ENCODE measurements at regions not wholly inside any gene's neighbourhood (a gene's known extent, or its start where the extent isn't known, plus 50 kb on each side); places are given as distances from the start of the nearest gene placed in this dataset.

DNA sequence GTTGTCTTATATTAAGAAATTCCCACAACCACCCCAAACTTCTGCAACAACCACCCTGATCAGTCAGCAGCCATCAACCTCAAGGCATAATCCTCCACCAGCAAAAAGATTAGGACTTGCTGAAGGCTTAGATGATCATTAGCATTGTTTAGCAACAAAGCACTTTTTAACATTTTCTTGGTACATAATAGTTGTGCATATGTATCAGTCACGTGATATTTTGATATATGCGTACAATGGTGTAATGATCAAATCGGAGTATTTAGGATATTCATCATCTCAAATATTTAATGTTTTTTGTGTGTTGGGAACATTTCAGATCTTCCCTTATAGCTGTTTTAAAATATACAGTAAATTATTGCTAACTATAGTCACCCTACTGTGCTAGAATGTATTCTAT lies 73.5 kb upstream of the API5 start:
- 12% methylated on average over 3 of the region's 3 CpGs for WGBS (ENCODE audit: low lambda C conversion rate)
- Histone ChIP-seq H3K4me2 (ENCODE audit: low read depth, low read length) (no peak overlapping the region), H3K4me1 (ENCODE audit: insufficient read depth, low read length) (no peaks in the 10 kb centered on the region), H2AFZ (ENCODE audit: low read length) (no peak overlapping the region), H3K79me2 (ENCODE audit: insufficient read depth, low read length) (no peaks in the 10 kb centered on the region), H4K20me1 (ENCODE audit: insufficient read depth, low read length) (no peaks in the 10 kb centered on the region), H3K27me3 (ENCODE audit: control insufficient read depth in 1 of 2, insufficient read depth in 2 of 2, low read length in 2 of 2) (no peaks in the 10 kb centered on the region), H3K36me3 (replicated peaks in 1 of 2; ENCODE audit: control insufficient read depth in 1 of 2, insufficient read depth in 2 of 2, low read length in 2 of 2) (no peaks in the 10 kb centered on the region), H3K27ac (ENCODE audit: extremely low read length, insufficient read depth, low read length) (no peak overlapping the region), H3K9me3 (ENCODE audit: low read length) (no peaks in the 10 kb centered on the region), H3K9ac (ENCODE audit: insufficient read depth, low read depth, low read length) (no peak overlapping the region), H3K4me3 (replicated peaks in 1 of 3; ENCODE audit: insufficient read depth in 1 of 3, low read depth in 2 of 3, low read length in 3 of 3) (no peak overlapping the region)
- ATAC-seq (no peak), DNase-seq (ENCODE audit: low spot score) (no peak), FAIRE-seq (no peak)
- no TSS peak for BruUV-seq (replicated peaks)
- in situ Hi-C loops (cut with HindIII; ENCODE audit: extremely low pct_ligation_motif_present, low pct_unique_long_range_greater_than_20kb), result no loop called here
- TF ChIP-seq ZNF780A (CRISPR knock-in tag; IDR thresholded peaks at IDR 0.05) (no peak), RAD51 (IDR thresholded peaks at IDR 0.05; ENCODE audit: borderline replicate concordance) (peak; percentile 76; the same call in 1 of the 2 replicates)
- ChIA-PET CTCF (ENCODE audit: low intra/inter-chr PET ratio, low total read pairs) (no interaction called here), POLR2A (no interaction called here)
- intact Hi-C loops (cut with micrococcal nuclease; ENCODE audit: unreplicated experiment), result no loop called here

DNA sequence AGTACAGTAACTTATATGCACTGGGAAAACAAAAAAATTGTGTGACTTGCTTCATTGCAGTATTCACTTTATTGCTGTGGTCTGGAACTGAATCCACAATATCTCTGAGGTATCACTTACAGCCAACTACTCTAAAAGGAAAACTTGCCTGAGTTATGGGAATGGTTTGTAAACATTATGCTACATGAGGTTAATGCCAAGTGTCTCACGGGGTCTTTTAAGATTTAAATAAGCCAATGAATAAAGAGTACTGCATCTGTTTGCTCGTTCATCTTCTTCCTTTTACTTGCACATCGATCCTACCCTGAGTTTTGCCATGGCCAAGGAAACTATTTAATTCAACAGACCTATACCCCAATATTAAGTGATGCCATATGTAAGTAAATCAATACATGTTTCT lies 72.0 kb upstream of the API5 start:
- 0% methylated on average over 3 of the region's 3 CpGs for WGBS (ENCODE audit: low lambda C conversion rate)
- DNase-seq (ENCODE audit: low spot score) (no peak), FAIRE-seq (no peak), ATAC-seq (no peak)
- TF ChIP-seq ZNF20 (CRISPR knock-in tag; IDR thresholded peaks at IDR 0.05), result no peak
- TF ChIP-seq, protein P1, sequence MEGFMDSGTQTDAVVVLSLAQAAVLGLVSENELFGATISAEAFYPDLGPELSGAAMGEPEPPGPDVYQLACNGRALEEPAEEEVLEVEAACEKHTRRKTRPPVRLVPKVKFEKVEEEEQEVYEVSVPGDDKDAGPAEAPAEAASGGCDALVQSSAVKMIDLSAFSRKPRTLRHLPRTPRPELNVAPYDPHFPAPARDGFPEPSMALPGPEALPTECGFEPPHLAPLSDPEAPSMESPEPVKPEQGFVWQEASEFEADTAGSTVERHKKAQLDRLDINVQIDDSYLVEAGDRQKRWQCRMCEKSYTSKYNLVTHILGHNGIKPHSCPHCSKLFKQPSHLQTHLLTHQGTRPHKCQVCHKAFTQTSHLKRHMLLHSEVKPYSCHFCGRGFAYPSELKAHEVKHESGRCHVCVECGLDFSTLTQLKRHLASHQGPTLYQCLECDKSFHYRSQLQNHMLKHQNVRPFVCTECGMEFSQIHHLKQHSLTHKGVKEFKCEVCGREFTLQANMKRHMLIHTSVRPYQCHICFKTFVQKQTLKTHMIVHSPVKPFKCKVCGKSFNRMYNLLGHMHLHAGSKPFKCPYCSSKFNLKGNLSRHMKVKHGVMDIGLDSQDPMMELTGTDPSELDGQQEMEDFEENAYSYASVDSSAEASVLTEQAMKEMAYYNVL (CRISPR knock-in tag; IDR thresholded peaks at IDR 0.05; ENCODE audit: borderline replicate concordance), result no peak
- TF ChIP-seq ZBTB7A (CRISPR knock-in tag; IDR thresholded peaks at IDR 0.05), result no peak
- no peak for TF ChIP-seq ZFP36L1 (CRISPR knock-in tag; IDR thresholded peaks at IDR 0.05)
- TF ChIP-seq, protein P2, sequence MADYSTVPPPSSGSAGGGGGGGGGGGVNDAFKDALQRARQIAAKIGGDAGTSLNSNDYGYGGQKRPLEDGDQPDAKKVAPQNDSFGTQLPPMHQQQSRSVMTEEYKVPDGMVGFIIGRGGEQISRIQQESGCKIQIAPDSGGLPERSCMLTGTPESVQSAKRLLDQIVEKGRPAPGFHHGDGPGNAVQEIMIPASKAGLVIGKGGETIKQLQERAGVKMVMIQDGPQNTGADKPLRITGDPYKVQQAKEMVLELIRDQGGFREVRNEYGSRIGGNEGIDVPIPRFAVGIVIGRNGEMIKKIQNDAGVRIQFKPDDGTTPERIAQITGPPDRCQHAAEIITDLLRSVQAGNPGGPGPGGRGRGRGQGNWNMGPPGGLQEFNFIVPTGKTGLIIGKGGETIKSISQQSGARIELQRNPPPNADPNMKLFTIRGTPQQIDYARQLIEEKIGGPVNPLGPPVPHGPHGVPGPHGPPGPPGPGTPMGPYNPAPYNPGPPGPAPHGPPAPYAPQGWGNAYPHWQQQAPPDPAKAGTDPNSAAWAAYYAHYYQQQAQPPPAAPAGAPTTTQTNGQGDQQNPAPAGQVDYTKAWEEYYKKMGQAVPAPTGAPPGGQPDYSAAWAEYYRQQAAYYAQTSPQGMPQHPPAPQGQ (CRISPR knock-in tag; IDR thresholded peaks at IDR 0.05; ENCODE audit: borderline replicate concordance), result no peak
- no peaks in the 10 kb centered on the region for H3K4me1 ChIP-seq (ENCODE audit: insufficient read depth, low read length)
- H3K79me2 ChIP-seq (ENCODE audit: insufficient read depth, low read length), result no peaks in the 10 kb centered on the region
- no peak overlapping the region for H3K27ac ChIP-seq (ENCODE audit: extremely low read length, insufficient read depth, low read length)
- no peaks in the 10 kb centered on the region; a peak in 1 of 5 replicates for H3K27me3 ChIP-seq (ENCODE audit: control insufficient read depth in 1 of 2, insufficient read depth in 2 of 2, low read length in 2 of 2)
- H3K9me3 ChIP-seq (ENCODE audit: low read length), result no peaks in the 10 kb centered on the region
- BruUV-seq (replicated peaks), result no TSS peak
- H3K4me2 ChIP-seq (ENCODE audit: low read depth, low read length), result no peak overlapping the region
- CTCF ChIA-PET (ENCODE audit: low intra/inter-chr PET ratio, low total read pairs), result no interaction called here
- no peak overlapping the region for H3K4me3 ChIP-seq (replicated peaks in 1 of 3; ENCODE audit: insufficient read depth in 1 of 3, low read depth in 2 of 3, low read length in 3 of 3)
- POLR2A ChIA-PET, result no interaction called here
- H2AFZ ChIP-seq (ENCODE audit: low read length), result no peak overlapping the region
- no peak overlapping the region for H3K9ac ChIP-seq (ENCODE audit: insufficient read depth, low read depth, low read length)
- intact Hi-C loops (cut with micrococcal nuclease; ENCODE audit: unreplicated experiment) (no loop called here), in situ Hi-C loops (cut with HindIII; ENCODE audit: extremely low pct_ligation_motif_present, low pct_unique_long_range_greater_than_20kb) (no loop called here)
- no peaks in the 10 kb centered on the region for H4K20me1 ChIP-seq (ENCODE audit: insufficient read depth, low read length)
- H3K36me3 ChIP-seq (replicated peaks in 1 of 2; ENCODE audit: control insufficient read depth in 1 of 2, insufficient read depth in 2 of 2, low read length in 2 of 2), result no peaks in the 10 kb centered on the region
